Fibroblast of lung (primary cell): ENCODE measurements at regions not wholly inside any gene's neighbourhood (a gene's known extent, or its start where the extent isn't known, plus 50 kb on each side); places are given as distances from the start of the nearest gene placed in this dataset.

Experiments used
- DNase-seq, 2 donors: peaks; one replicate each; pipeline versions ENCODE4 v3.0.0 to v3.0.0-alpha.2; 2010; ENCODE audit warnings: low read depth in 2 of 2
- H2AFZ ChIP-seq: 2 replicates; pipeline ENCODE4 v1.5.1; 2012; ENCODE audit warnings: low read length, control low read depth, inconsistent platforms
- H3K27ac ChIP-seq: 2 replicates; pipeline ENCODE4 v1.5.1; 2011; ENCODE audit warnings: low read length, control low read depth; ENCODE audit not compliant: insufficient read depth
- H3K27me3 ChIP-seq: 2 replicates; pipeline ENCODE4 v1.5.1; 2011; ENCODE audit warnings: mild to moderate bottlenecking, low read length; ENCODE audit not compliant: control insufficient read depth, insufficient read depth
- H3K36me3 ChIP-seq: 2 replicates; pipeline ENCODE4 v1.5.1; 2011; ENCODE audit warnings: low read length; ENCODE audit not compliant: control insufficient read depth, insufficient read depth
- H3K4me1 ChIP-seq: 2 replicates; pipeline ENCODE4 v1.5.1; 2011; ENCODE audit warnings: low read length; ENCODE audit not compliant: control insufficient read depth, insufficient read depth; ENCODE audit errors: extremely low read depth
- H3K4me2 ChIP-seq: 2 replicates; pipeline ENCODE4 v1.5.1; 2011; ENCODE audit warnings: low read length, control low read depth; ENCODE audit not compliant: insufficient read depth; ENCODE audit errors: extremely low read depth
- H3K4me3 ChIP-seq, 4 experiments: fragments of 200-600 bp in 1 of 4; sonication (generic) in 1 of 4; replicated peaks in 1 of 4; 2 replicates each; pipeline ENCODE4 v1.5.1; 2011 to 2016; ENCODE audit warnings: low read length in 4 of 4, low read depth in 3 of 4, mild to moderate bottlenecking in 3 of 4, control low read depth in 2 of 4, inconsistent platforms in 1 of 4, mixed read lengths in 1 of 4; ENCODE audit not compliant: insufficient read depth in 1 of 4; ENCODE audit errors: control extremely low read depth in 1 of 4
- H3K79me2 ChIP-seq: 2 replicates; pipeline ENCODE4 v1.5.1; 2012; ENCODE audit warnings: mild to moderate bottlenecking, low read length, inconsistent platforms; ENCODE audit not compliant: control insufficient read depth, insufficient read depth
- H3K9ac ChIP-seq: 2 replicates; pipeline ENCODE4 v1.5.1; 2011; ENCODE audit warnings: mild to moderate bottlenecking, low read length, control low read depth; ENCODE audit not compliant: insufficient read depth
- H3K9me3 ChIP-seq: 2 replicates; pipeline ENCODE4 v1.5.1; 2012; ENCODE audit warnings: low read depth, low read length; ENCODE audit not compliant: control insufficient read depth, insufficient read depth
- H4K20me1 ChIP-seq: 2 replicates; pipeline ENCODE4 v1.5.1; 2011; ENCODE audit warnings: low read length; ENCODE audit not compliant: control insufficient read depth, insufficient read depth; ENCODE audit errors: extremely low read depth
- EZH2 ChIP-seq: IDR thresholded peaks from 2 replicates; pipeline ENCODE4 v1.5.1; 2012; ENCODE audit warnings: low read length, control low read depth, mild to moderate bottlenecking; ENCODE audit errors: missing control alignments
- TF ChIP-seq, protein P1 (sequence below), 2 donors: IDR thresholded peaks in 1 of 2; conservative IDR thresholded peaks in 1 of 2; 1 replicate in 1 of 2; 2 replicates in 1 of 2; pipeline ENCODE4 v1.5.1; 2011 to 2012; ENCODE audit warnings: low read length in 2 of 2, control low read depth in 1 of 2, inconsistent platforms in 1 of 2, low read depth in 1 of 2, mild to moderate bottlenecking in 1 of 2

DNA sequence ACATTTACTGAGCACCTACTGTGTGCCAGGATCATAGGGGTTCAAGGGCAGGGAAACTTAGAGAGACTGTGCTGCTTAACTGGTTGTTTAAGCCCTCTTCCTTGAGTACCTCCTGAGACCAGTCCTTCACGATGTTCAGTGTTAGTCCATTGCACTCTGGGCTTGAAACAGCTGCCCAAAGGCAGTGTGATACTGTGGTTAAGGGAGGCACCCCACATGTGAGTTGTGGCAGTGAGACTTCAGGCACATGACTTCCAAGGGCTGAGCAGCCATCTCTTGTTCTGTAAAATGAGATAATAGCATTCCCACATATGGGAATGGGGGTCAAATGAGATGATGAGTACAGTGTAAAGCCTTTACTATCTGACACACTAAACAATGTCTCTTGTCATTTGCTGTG is 75.1 kb downstream of the LINGO1 start:
- Histone ChIP-seq H3K9me3 (no peaks in the 10 kb centered on the region), H3K4me3 (no peak overlapping the region), H4K20me1 (no peaks in the 10 kb centered on the region), H3K79me2 (no peaks in the 10 kb centered on the region), H2AFZ (no peak overlapping the region), H3K9ac (no peak overlapping the region), H3K36me3 (no peaks in the 10 kb centered on the region), H3K27ac (no peak overlapping the region), H3K4me1 (no peaks in the 10 kb centered on the region), H3K4me2 (no peak overlapping the region), H3K27me3 (no peaks in the 10 kb centered on the region)
- no peak for DNase-seq
- no peak for TF ChIP-seq EZH2
- TF ChIP-seq, protein P1, sequence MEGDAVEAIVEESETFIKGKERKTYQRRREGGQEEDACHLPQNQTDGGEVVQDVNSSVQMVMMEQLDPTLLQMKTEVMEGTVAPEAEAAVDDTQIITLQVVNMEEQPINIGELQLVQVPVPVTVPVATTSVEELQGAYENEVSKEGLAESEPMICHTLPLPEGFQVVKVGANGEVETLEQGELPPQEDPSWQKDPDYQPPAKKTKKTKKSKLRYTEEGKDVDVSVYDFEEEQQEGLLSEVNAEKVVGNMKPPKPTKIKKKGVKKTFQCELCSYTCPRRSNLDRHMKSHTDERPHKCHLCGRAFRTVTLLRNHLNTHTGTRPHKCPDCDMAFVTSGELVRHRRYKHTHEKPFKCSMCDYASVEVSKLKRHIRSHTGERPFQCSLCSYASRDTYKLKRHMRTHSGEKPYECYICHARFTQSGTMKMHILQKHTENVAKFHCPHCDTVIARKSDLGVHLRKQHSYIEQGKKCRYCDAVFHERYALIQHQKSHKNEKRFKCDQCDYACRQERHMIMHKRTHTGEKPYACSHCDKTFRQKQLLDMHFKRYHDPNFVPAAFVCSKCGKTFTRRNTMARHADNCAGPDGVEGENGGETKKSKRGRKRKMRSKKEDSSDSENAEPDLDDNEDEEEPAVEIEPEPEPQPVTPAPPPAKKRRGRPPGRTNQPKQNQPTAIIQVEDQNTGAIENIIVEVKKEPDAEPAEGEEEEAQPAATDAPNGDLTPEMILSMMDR (conservative IDR thresholded peaks at IDR 0.05 in 1 of 2, IDR thresholded peaks at IDR 0.05 in 1 of 2; ENCODE audit: low read depth in 1 of 2, low read length in 2 of 2), result no peak

DNA sequence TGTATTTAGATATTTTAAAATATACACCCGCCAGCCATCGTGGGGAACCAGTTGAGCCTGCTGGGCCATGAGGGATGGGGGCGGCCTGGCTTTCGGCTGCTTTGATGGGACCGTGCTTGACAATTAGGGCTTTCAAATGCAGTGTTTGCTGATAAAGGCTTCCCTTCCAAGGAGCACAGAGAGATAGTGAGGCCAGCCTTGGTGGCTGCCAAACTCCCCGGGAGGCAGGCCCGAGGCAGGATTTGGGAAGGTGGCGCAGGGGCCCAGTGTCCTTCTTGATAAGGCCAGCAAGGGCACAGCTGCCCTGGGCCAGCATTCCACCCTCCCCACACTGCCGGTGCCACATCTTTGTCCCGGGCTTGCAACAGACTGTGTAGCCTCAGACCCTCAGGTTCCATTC is 75.6 kb downstream of the LINGO1 start:
- no peak for TF ChIP-seq EZH2
- no peaks in the 10 kb centered on the region for H4K20me1 ChIP-seq
- H3K9ac ChIP-seq, result no peak overlapping the region
- H3K4me1 ChIP-seq, result no peaks in the 10 kb centered on the region
- H3K36me3 ChIP-seq, result no peaks in the 10 kb centered on the region
- no peaks in the 10 kb centered on the region for H3K9me3 ChIP-seq
- no peak for DNase-seq
- no peaks in the 10 kb centered on the region for H3K79me2 ChIP-seq
- H2AFZ ChIP-seq, result no peak overlapping the region
- H3K27ac ChIP-seq, result no peak overlapping the region
- H3K4me2 ChIP-seq, result no peak overlapping the region
- H3K27me3 ChIP-seq, result no peaks in the 10 kb centered on the region
- no peak overlapping the region for H3K4me3 ChIP-seq

DNA sequence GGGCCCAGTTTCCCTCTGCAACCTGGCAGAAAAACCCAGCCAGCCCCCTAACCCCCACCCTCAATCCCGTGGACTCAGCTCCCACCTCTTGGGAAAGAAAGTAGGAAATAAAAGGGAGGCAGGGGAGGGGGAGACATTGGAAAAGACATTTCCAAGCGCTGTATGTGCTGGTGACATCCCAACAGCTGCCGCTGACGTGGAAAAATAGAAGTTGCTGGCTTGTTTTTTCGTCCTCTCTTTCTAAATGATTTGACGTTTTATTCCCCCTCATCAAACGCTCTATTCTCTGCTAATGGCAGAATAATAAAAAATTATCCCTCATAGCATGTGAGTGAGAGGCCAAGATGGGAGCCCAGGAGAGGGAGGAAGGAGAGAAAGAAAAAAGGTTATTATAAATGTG is 76.1 kb downstream of the LINGO1 start:
- no peaks in the 10 kb centered on the region for H3K9me3 ChIP-seq
- H3K79me2 ChIP-seq, result no peaks in the 10 kb centered on the region
- H4K20me1 ChIP-seq, result no peaks in the 10 kb centered on the region
- no peak overlapping the region for H3K4me2 ChIP-seq
- no peaks in the 10 kb centered on the region for H3K36me3 ChIP-seq
- no peak for DNase-seq
- no peaks in the 10 kb centered on the region for H3K27me3 ChIP-seq
- H3K4me1 ChIP-seq, result no peaks in the 10 kb centered on the region
- H3K4me3 ChIP-seq, result no peak overlapping the region
- no peak overlapping the region for H3K27ac ChIP-seq
- TF ChIP-seq EZH2, result no peak
- TF ChIP-seq, protein P1 (conservative IDR thresholded peaks at IDR 0.05 in 1 of 2, IDR thresholded peaks at IDR 0.05 in 1 of 2; ENCODE audit: low read depth in 1 of 2, low read length in 2 of 2), result no peak
- H2AFZ ChIP-seq, result no peak overlapping the region
- H3K9ac ChIP-seq, result no peak overlapping the region
